ENCODE measurements at regions not wholly inside any gene's neighbourhood (a gene's known extent, or its start where the extent isn't known, plus 50 kb on each side); places are given as distances from the start of the nearest gene placed in this dataset.

DNA sequence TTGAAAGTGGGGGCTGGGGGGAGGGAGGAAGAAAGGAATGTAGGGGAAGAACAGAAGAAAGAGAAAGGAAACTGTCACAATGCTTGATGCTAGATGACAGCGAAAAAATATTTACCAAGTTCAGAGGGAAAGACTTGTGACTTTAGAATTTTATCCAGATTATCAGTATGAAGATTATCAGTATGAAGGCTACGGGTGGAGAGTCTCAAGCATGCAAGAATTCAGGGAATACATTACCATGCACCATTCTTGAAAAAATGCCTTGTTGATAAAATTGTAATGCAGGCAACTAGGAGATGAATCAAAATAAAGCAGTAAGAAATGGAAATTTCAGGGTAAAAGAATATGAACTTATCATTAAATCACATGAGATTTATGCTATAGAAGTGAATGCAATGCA is 376.8 kb downstream of the PCNX1 start:
- no peak overlapping the region for H3K27ac ChIP-seq (ENCODE audit: low read depth, low read length, poor library complexity, severe bottlenecking)
- no peaks in the 10 kb centered on the region for H3K79me2 ChIP-seq (ENCODE audit: insufficient read depth, low read length)
- H2AFZ ChIP-seq (ENCODE audit: low read length), result no peak overlapping the region

DNA sequence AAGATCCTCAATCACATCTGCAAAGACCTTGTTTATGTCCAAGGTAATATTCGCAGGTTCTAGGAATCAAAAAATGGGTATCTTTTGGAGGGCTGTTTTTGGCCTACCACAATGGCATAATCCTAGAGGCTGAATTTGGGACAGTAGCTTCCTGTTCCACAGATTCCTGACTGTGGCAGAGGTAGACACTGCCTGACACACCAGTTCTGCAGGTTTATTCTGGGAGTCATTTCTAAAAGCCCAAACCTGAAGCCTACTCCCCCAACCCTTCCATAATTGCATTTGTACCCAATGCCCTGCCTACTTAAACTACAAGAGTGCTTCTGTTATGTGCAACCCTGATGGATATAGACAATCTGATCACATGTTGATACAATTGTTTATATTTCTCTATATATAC is 378.9 kb downstream of the PCNX1 start:
- no peak overlapping the region for H3K27ac ChIP-seq (ENCODE audit: low read depth, low read length, poor library complexity, severe bottlenecking)
- no peaks in the 10 kb centered on the region for H3K9me2 ChIP-seq (ENCODE audit: low read depth, low read length)
- no peaks in the 10 kb centered on the region; the same call in 1 of the 2 replicates for H3K27me3 ChIP-seq (ENCODE audit: insufficient read depth, low read length)
- H3K4me3 ChIP-seq (ENCODE audit: low read depth, low read length, poor library complexity, severe bottlenecking), result no peak overlapping the region
- H3K9ac ChIP-seq (ENCODE audit: low read length), result no peak overlapping the region
- no peaks in the 10 kb centered on the region for H3K4me1 ChIP-seq (ENCODE audit: insufficient read depth, low read length, severe bottlenecking)
- no peaks in the 10 kb centered on the region for H4K20me1 ChIP-seq (ENCODE audit: insufficient read depth, low read length)
- TF ChIP-seq CTCF (IDR thresholded peaks at IDR 0.05; ENCODE audit: low read length), result no peak
- no peak for TF ChIP-seq EZH2 (IDR thresholded peaks at IDR 0.05; ENCODE audit: borderline replicate concordance, low read length)
- H3K79me2 ChIP-seq (ENCODE audit: insufficient read depth, low read length), result no peaks in the 10 kb centered on the region
- no peak overlapping the region for H3K4me2 ChIP-seq (ENCODE audit: low read length)
- no peak overlapping the region for H2AFZ ChIP-seq (ENCODE audit: low read length)
- no peaks in the 10 kb centered on the region for H3K9me3 ChIP-seq (ENCODE audit: low read length)
- H3K36me3 ChIP-seq (ENCODE audit: insufficient read depth, low read length), result no peaks in the 10 kb centered on the region
- no peaks in the 10 kb centered on the region for H3F3A ChIP-seq (ENCODE audit: insufficient read depth, low read length)

More for the DNA sequence above, 376.8 kb downstream of the PCNX1 start:
- H3K9ac ChIP-seq (ENCODE audit: low read length), result no peak overlapping the region
- H3K27me3 ChIP-seq (ENCODE audit: insufficient read depth, low read length), result no peaks in the 10 kb centered on the region; the same call in 1 of the 2 replicates
- H3K4me2 ChIP-seq (ENCODE audit: low read length), result no peak overlapping the region
- no peaks in the 10 kb centered on the region for H3K4me1 ChIP-seq (ENCODE audit: insufficient read depth, low read length, severe bottlenecking)
- TF ChIP-seq CTCF (IDR thresholded peaks at IDR 0.05; ENCODE audit: low read length) (no peak), EZH2 (IDR thresholded peaks at IDR 0.05; ENCODE audit: borderline replicate concordance, low read length) (no peak)
- H3K36me3 ChIP-seq (ENCODE audit: insufficient read depth, low read length), result no peaks in the 10 kb centered on the region
- H3K4me3 ChIP-seq (ENCODE audit: low read depth, low read length, poor library complexity, severe bottlenecking), result no peak overlapping the region
- no peaks in the 10 kb centered on the region for H3K9me2 ChIP-seq (ENCODE audit: low read depth, low read length)
- no peaks in the 10 kb centered on the region for H3F3A ChIP-seq (ENCODE audit: insufficient read depth, low read length)
- no peaks in the 10 kb centered on the region for H3K9me3 ChIP-seq (ENCODE audit: low read length)
- H4K20me1 ChIP-seq (ENCODE audit: insufficient read depth, low read length), result no peaks in the 10 kb centered on the region

- no peak overlapping the region for H3K27ac ChIP-seq (ENCODE audit: low read depth, low read length, poor library complexity, severe bottlenecking)
- H3K4me2 ChIP-seq (ENCODE audit: low read length), result no peak overlapping the region
- H2AFZ ChIP-seq (ENCODE audit: low read length), result no peak overlapping the region
- H3K36me3 ChIP-seq (ENCODE audit: insufficient read depth, low read length), result no peaks in the 10 kb centered on the region
- no peaks in the 10 kb centered on the region; the same call in 1 of the 2 replicates for H3K27me3 ChIP-seq (ENCODE audit: insufficient read depth, low read length)
- no peaks in the 10 kb centered on the region for H3K79me2 ChIP-seq (ENCODE audit: insufficient read depth, low read length)
- H3K4me1 ChIP-seq (ENCODE audit: insufficient read depth, low read length, severe bottlenecking), result no peaks in the 10 kb centered on the region
- H3K9me2 ChIP-seq (ENCODE audit: low read depth, low read length), result no peaks in the 10 kb centered on the region
- TF ChIP-seq CTCF (IDR thresholded peaks at IDR 0.05; ENCODE audit: low read length) (no peak), EZH2 (IDR thresholded peaks at IDR 0.05; ENCODE audit: borderline replicate concordance, low read length) (no peak)
- H3F3A ChIP-seq (ENCODE audit: insufficient read depth, low read length), result no peaks in the 10 kb centered on the region
- H3K4me3 ChIP-seq (ENCODE audit: low read depth, low read length, poor library complexity, severe bottlenecking), result no peak overlapping the region
- no peak overlapping the region for H3K9ac ChIP-seq (ENCODE audit: low read length)
- no peaks in the 10 kb centered on the region for H4K20me1 ChIP-seq (ENCODE audit: insufficient read depth, low read length)
- no peaks in the 10 kb centered on the region for H3K9me3 ChIP-seq (ENCODE audit: low read length)
These were observed 380.3 kb downstream of the PCNX1 start for GRCh38 chr14:71287567-71287966.

Measured in OCI-LY1 (cell line).